Adrenal gland (tissue), 9 donors: ENCODE measurements at regions not wholly inside any gene's neighbourhood (a gene's known extent, or its start where the extent isn't known, plus 50 kb on each side); places are given as distances from the start of the nearest gene placed in this dataset.

Source experiments
- DNase-seq, 7 donors: peaks; one replicate each; pipeline ENCODE4 v3.0.0-alpha.2; 2019 to 2020
- H3K27ac ChIP-seq, 5 donors: fragments of 200-600 bp; sonication (generic) in 4 of 5; 1 replicate in 3 of 5; 2 replicates in 2 of 5; pipeline versions ENCODE4 v1.5.1 to v1.8.0; 2016 to 2020; ENCODE audit warnings: mild to moderate bottlenecking in 1 of 5
- H3K27me3 ChIP-seq: fragments of 200-600 bp; 2 replicates; pipeline ENCODE4 v1.8.0; 2021
- H3K36me3 ChIP-seq, 2 donors: fragments of 200-600 bp; replicated peaks in 1 of 2; 1 replicate in 1 of 2; 2 replicates in 1 of 2; pipeline versions ENCODE4 v1.5.1 to v1.8.0; 2018 to 2022
- H3K4me1 ChIP-seq, 2 donors: fragments of 200-600 bp; replicated peaks in 1 of 2; 1 replicate in 1 of 2; 2 replicates in 1 of 2; pipeline versions ENCODE4 v1.5.1 to v1.8.0; 2018 to 2021
- H3K4me3 ChIP-seq, 4 donors: fragments of 200-600 bp; sonication (generic) in 3 of 4; one replicate each; pipeline ENCODE4 v1.5.1; 2016 to 2018
- H3K9me3 ChIP-seq, 3 donors: fragments of 200-600 bp; sonication (generic) in 1 of 3; replicated peaks in 1 of 3; 1 replicate in 2 of 3; 2 replicates in 1 of 3; pipeline versions ENCODE4 v1.5.1 to v1.8.0; 2016 to 2021
- POLR2A ChIP-seq, 2 donors: fragments of 450-650 bp; IDR thresholded peaks; one replicate each; pipeline ENCODE4 v1.6.1; 2017; ENCODE audit warnings: antibody characterized with exemption in 2 of 2, mild to moderate bottlenecking in 2 of 2, moderate library complexity in 1 of 2
- WGBS, 4 donors: extraction: QIAGEN DNeasy Blood & Tissue Kit in 2 of 4; methylation state at CpG; one replicate each; pipeline versions ENCODE4 v1.1.5 to v1.1.7; 2013 to 2017; 5-methylcytosine and 5-hydroxymethylcytosine counted together
- intact Hi-C, 2 donors: fragments of 100-400 bp; cut with DNase I; formaldehyde crosslinking; loops; one replicate each; pipeline versions ENCODE4 v1.14.1 to v1.15.0; 2022 to 2023
- TF ChIP-seq, protein P1 (sequence below), 6 experiments: fragments of 450-650 bp in 4 of 6; fragments of 200-600 bp in 2 of 6; sonication (generic) in 1 of 6; IDR thresholded peaks; 1 replicate in 5 of 6; 2 replicates in 1 of 6; pipeline versions ENCODE4 v1.5.1 to v1.8.0; 2016 to 2021; ENCODE audit warnings: antibody characterized with exemption in 6 of 6, mild to moderate bottlenecking in 2 of 6, moderate library complexity in 1 of 6
- donor health status: healthy with polysubstance abuse.
- donor health status: Bipolar disorder and iron deficiency.
- donor health status: DM: yes; HTN: yes; CAD: no.
- donor health status: DM: no; HTN: no; CAD: no.
- donor health status: DM: no; HTN: no; CAD: no.

- no peak for TF ChIP-seq POLR2A (IDR thresholded peaks at IDR 0.05)
- TF ChIP-seq, protein P1, sequence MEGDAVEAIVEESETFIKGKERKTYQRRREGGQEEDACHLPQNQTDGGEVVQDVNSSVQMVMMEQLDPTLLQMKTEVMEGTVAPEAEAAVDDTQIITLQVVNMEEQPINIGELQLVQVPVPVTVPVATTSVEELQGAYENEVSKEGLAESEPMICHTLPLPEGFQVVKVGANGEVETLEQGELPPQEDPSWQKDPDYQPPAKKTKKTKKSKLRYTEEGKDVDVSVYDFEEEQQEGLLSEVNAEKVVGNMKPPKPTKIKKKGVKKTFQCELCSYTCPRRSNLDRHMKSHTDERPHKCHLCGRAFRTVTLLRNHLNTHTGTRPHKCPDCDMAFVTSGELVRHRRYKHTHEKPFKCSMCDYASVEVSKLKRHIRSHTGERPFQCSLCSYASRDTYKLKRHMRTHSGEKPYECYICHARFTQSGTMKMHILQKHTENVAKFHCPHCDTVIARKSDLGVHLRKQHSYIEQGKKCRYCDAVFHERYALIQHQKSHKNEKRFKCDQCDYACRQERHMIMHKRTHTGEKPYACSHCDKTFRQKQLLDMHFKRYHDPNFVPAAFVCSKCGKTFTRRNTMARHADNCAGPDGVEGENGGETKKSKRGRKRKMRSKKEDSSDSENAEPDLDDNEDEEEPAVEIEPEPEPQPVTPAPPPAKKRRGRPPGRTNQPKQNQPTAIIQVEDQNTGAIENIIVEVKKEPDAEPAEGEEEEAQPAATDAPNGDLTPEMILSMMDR (IDR thresholded peaks at IDR 0.05) = no peak
- Histone ChIP-seq H3K9me3 (no peaks in the 10 kb centered on the region), H3K4me3 (no peak overlapping the region), H3K27me3 (no peaks in the 10 kb centered on the region), H3K27ac (no peak overlapping the region), H3K36me3 (no peaks in the 10 kb centered on the region), H3K4me1 (no peaks in the 10 kb centered on the region)
- 67 to 90% (median 82%) methylated on average over 3 of the region's 3 CpGs for WGBS, 4 donors
- DNase-seq = no peak
- intact Hi-C loops = no loop called here
Measured at GRCh38 chr10:80787952-80788351, 250.2 kb downstream of the SH2D4B start.

DNA sequence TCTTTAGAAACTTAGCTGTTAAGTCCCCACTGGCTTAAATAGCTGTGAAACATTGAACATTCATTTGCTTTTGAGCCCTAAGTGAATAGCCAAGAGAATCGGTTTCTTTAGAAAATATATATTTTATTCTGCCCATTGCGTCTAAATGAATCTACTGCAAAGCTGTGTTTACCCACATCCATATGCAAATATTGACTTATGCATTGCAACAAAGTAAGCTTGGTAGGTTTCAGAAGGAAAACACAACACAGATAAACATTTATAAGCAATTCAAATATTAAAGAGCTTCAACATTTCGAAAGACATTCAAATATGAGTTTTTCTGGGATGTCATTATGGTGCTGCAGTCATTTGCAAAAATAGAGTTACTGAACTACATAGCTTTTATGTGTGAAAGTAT, 257.3 kb downstream of the SH2D4B start:
- 72 to 76% (median 73%) methylated on average over 3 of the region's 3 CpGs for WGBS, 4 donors
- H3K9me3 ChIP-seq = no peaks in the 10 kb centered on the region
- no peaks in the 10 kb centered on the region for H3K4me1 ChIP-seq
- intact Hi-C loops = no loop called here
- no peak overlapping the region for H3K27ac ChIP-seq
- H3K4me3 ChIP-seq = no peak overlapping the region
- TF ChIP-seq, protein P1 (IDR thresholded peaks at IDR 0.05) = no peak
- TF ChIP-seq POLR2A (IDR thresholded peaks at IDR 0.05) = no peak
- no peaks in the 10 kb centered on the region for H3K36me3 ChIP-seq
- H3K27me3 ChIP-seq = no peaks in the 10 kb centered on the region
- no peak for DNase-seq

GRCh38 chr10:80805343-80806020, 267.8 kb downstream of the SH2D4B start:
- Histone ChIP-seq H3K9me3 (no peaks in the 10 kb centered on the region), H3K36me3 (no peaks in the 10 kb centered on the region)
- WGBS, 4 donors = 51 to 68% (median 57%) methylated on average over 2 of the region's 2 CpGs

DNA sequence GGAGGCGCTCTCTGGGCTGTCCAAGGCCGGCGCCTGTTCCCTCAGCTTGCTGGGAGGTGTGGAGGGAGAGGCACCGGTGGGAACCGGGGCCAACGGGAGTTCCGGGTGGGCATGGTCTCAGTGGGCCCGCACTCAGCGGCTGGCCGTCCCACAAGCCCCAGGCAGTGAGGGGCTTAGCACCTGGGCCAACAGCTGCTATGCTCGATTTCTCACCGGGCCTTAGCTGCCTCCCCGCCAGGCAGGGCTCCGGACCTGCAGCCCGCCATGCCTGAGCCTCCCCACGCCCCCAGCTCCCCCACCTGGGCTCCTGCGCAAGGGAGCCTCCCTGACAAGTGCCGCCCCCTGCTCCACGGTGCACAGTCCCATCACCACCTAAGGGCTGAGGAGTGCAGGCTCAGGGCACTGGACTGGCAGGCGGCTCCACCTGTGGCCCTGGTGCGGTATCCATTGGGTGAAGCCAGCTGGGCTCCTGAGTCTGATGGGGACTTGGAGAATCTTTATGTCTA, 276.5 kb downstream of the SH2D4B start:
- no peak for DNase-seq
- Histone ChIP-seq H3K27ac (no peak overlapping the region), H3K9me3 (no peaks in the 10 kb centered on the region), H3K4me3 (no peak overlapping the region), H3K27me3 (no peaks in the 10 kb centered on the region), H3K36me3 (no peaks in the 10 kb centered on the region), H3K4me1 (no peaks in the 10 kb centered on the region)
- no peak for TF ChIP-seq POLR2A (IDR thresholded peaks at IDR 0.05)
- TF ChIP-seq, protein P1 (IDR thresholded peaks at IDR 0.05) = no peak
- intact Hi-C loops = no loop called here
- WGBS, 4 donors = 80 to 96% (median 93%) methylated on average over 6 to 21 of the region's 21 CpGs

More at GRCh38 chr10:80805343-80806020, 267.8 kb downstream of the SH2D4B start:
- H3K4me3 ChIP-seq = no peak overlapping the region
- H3K27me3 ChIP-seq = no peaks in the 10 kb centered on the region
- no peaks in the 10 kb centered on the region for H3K4me1 ChIP-seq
- H3K27ac ChIP-seq = no peak overlapping the region
- no peak for DNase-seq
- TF ChIP-seq POLR2A (IDR thresholded peaks at IDR 0.05) = no peak
- TF ChIP-seq, protein P1 (IDR thresholded peaks at IDR 0.05) = no peak
- intact Hi-C loops = no loop called here
